Smooth muscle cell (in vitro differentiated cells): ENCODE measurements at regions not wholly inside any gene's neighbourhood (a gene's known extent, or its start where the extent isn't known, plus 50 kb on each side); places are given as distances from the start of the nearest gene placed in this dataset.
"Not testable (repeated sequence)": the region's sequence is repeated elsewhere in the genome, so short reads cannot be mapped to it uniquely, and the experiment has no call there.

Source experiments
- DNase-seq: peaks from one replicate; lab custom pipeline; 2025; ENCODE audit not compliant: unreplicated experiment; lab: John Stamatoyannopoulos, UW
- H2AFZ ChIP-seq: fragments of 200-600 bp; sonication (generic); 2 replicates; pipeline ENCODE4 v1.6.0; 2016; ENCODE audit warnings: antibody characterized with exemption, low read depth, mild to moderate bottlenecking
- H3F3A ChIP-seq: fragments of 200-600 bp; sonication (generic); 2 replicates; pipeline ENCODE4 v1.6.0; 2017; ENCODE audit warnings: antibody characterized with exemption, low read depth
- H3K27ac ChIP-seq: fragments of 200-600 bp; sonication (generic); 2 replicates; pipeline ENCODE4 v1.5.1; 2016; ENCODE audit warnings: low read depth, mild to moderate bottlenecking
- H3K27me3 ChIP-seq: fragments of 200-600 bp; sonication (generic); 2 replicates; pipeline ENCODE4 v1.6.1; 2016; ENCODE audit warnings: low read depth, mild to moderate bottlenecking
- H3K36me3 ChIP-seq: fragments of 200-600 bp; sonication (generic); 2 replicates; pipeline ENCODE4 v1.5.1; 2016; ENCODE audit warnings: low read depth
- H3K4me1 ChIP-seq: fragments of 200-600 bp; sonication (generic); 2 replicates; pipeline ENCODE4 v1.5.1; 2016; ENCODE audit warnings: low read depth
- H3K4me2 ChIP-seq: fragments of 200-600 bp; sonication (generic); 2 replicates; pipeline ENCODE4 v1.6.0; 2016; ENCODE audit warnings: mild to moderate bottlenecking
- H3K4me3 ChIP-seq: fragments of 200-600 bp; sonication (generic); 2 replicates; pipeline ENCODE4 v1.5.1; 2016; ENCODE audit warnings: mild to moderate bottlenecking
- H3K79me2 ChIP-seq: fragments of 200-600 bp; sonication (generic); 2 replicates; pipeline ENCODE4 v1.6.0; 2016; ENCODE audit warnings: low read depth, mild to moderate bottlenecking
- H3K9ac ChIP-seq: fragments of 200-600 bp; sonication (generic); 2 replicates; pipeline ENCODE4 v1.6.0; 2016; ENCODE audit warnings: low read depth
- H3K9me3 ChIP-seq: fragments of 200-600 bp; sonication (generic); replicated peaks from 2 replicates; pipeline ENCODE4 v1.5.1; 2016; ENCODE audit warnings: low read depth
- H4K20me1 ChIP-seq: fragments of 200-600 bp; sonication (generic); 2 replicates; pipeline ENCODE4 v1.6.0; 2016; ENCODE audit warnings: low read depth
- CTCF ChIP-seq: fragments of 200-600 bp; sonication (generic); IDR thresholded peaks from 2 replicates; pipeline ENCODE4 v1.5.1; 2017; ENCODE audit warnings: borderline replicate concordance, mild to moderate bottlenecking, antibody characterized with exemption; ENCODE audit not compliant: insufficient read depth, poor library complexity, severe bottlenecking
- WGBS: methylation state at CpG from one replicate; pipeline ENCODE4 v1.1.7; 2016; ENCODE audit warnings: low lambda C conversion rate; 5-methylcytosine and 5-hydroxymethylcytosine counted together

- 0% methylated on average over 1 of the region's 1 CpG for WGBS
- no peak overlapping the region for H3K27ac ChIP-seq
These were observed 195.6 kb upstream of the RAI14 start for GRCh38 chr5:34460496-34460895.

GRCh38 chr5:34464829-34465228, 191.3 kb upstream of the RAI14 start:
- Histone ChIP-seq H3K27ac (no peak overlapping the region), H2AFZ (peak overlapping the region; percentile 58), H3K9ac (no peak overlapping the region), H4K20me1 (no peaks in the 10 kb centered on the region), H3K4me1 (no peaks in the 10 kb centered on the region), H3F3A (no peaks in the 10 kb centered on the region), H3K9me3 (no peaks in the 10 kb centered on the region), H3K79me2 (no peaks in the 10 kb centered on the region), H3K27me3 (no peaks in the 10 kb centered on the region), H3K4me2 (no peak overlapping the region), H3K4me3 (no peak overlapping the region), H3K36me3 (no peaks in the 10 kb centered on the region)
- DNase-seq: no peak
- no peak for TF ChIP-seq CTCF
- WGBS: 34% methylated on average over 4 of the region's 4 CpGs

More at GRCh38 chr5:34460496-34460895, 195.6 kb upstream of the RAI14 start:
- Histone ChIP-seq H4K20me1 (no peaks in the 10 kb centered on the region), H2AFZ (no peak overlapping the region), H3K9ac (no peak overlapping the region), H3K4me2 (no peak overlapping the region), H3K4me3 (no peak overlapping the region), H3K36me3 (no peaks in the 10 kb centered on the region), H3K4me1 (no peaks in the 10 kb centered on the region), H3F3A (no peaks in the 10 kb centered on the region), H3K79me2 (no peaks in the 10 kb centered on the region), H3K9me3 (peaks cover 3% of the 10 kb centered on the region), H3K27me3 (no peaks in the 10 kb centered on the region)
- no peak for DNase-seq
- TF ChIP-seq CTCF: no peak

GRCh38 chr5:34465301-34465700, 190.8 kb upstream of the RAI14 start:
- peak overlapping the region; percentile 58 for H2AFZ ChIP-seq
- 0% methylated on average over 4 of the region's 4 CpGs for WGBS
- not testable (repeated sequence) for H3K9me3 ChIP-seq, H3K27ac ChIP-seq, DNase-seq, H3K79me2 ChIP-seq, H3K4me3 ChIP-seq, H3F3A ChIP-seq, H3K36me3 ChIP-seq, H3K4me1 ChIP-seq, H4K20me1 ChIP-seq, H3K4me2 ChIP-seq, H3K27me3 ChIP-seq, H3K9ac ChIP-seq
- peak; percentile 14 for TF ChIP-seq CTCF

- H3K9ac ChIP-seq, H3K27ac ChIP-seq, H3K27me3 ChIP-seq, H3K79me2 ChIP-seq, DNase-seq, H3F3A ChIP-seq, H3K4me3 ChIP-seq, H3K4me1 ChIP-seq, H3K9me3 ChIP-seq, H2AFZ ChIP-seq, H3K4me2 ChIP-seq, H3K36me3 ChIP-seq, H4K20me1 ChIP-seq: not testable (repeated sequence)
- 89% methylated on average over 6 of the region's 6 CpGs for WGBS
These were observed 189.4 kb upstream of the RAI14 start for GRCh38 chr5:34466519-34467388.
